ENCODE measurements at regions not wholly inside any gene's neighbourhood (a gene's known extent, or its start where the extent isn't known, plus 50 kb on each side); places are given as distances from the start of the nearest gene placed in this dataset.

DNA sequence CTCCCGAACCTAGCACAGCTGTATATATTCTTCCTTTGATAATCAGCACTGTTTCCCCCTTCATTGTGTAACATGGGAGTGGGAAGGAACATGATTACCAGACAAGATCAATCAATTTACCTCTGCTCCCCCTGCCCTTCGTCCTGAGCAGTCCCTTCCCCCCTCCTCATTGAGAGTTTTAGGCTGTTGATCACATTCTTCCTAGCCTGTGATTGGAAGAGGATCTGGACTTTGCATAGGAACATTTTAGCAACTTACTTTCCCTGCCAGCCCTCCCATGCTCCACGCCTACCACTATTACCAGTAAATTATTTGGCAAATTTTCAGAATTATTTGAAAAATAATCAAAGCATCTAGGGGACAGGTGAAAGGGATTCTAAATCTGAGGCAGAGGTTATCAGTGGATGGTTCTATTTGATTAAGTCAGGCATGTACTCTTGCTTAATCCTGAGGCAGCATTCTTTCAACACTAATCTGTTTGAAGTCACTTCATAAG is 62.7 kb upstream of the ABCD3 start:
- Histone ChIP-seq H4K20me1 (ENCODE audit: control insufficient read depth, insufficient read depth, low read depth, low read length) (no peaks in the 10 kb centered on the region), H3K79me2 (ENCODE audit: control insufficient read depth, low read length) (no peaks in the 10 kb centered on the region), H3K27ac (ENCODE audit: low read depth, low read length) (no peak overlapping the region), H3K9me2 (replicated peaks; ENCODE audit: control insufficient read depth, low read length) (no peaks in the 10 kb centered on the region), H3K4me1 (ENCODE audit: control insufficient read depth, low read length) (no peaks in the 10 kb centered on the region), H3K9me3 (ENCODE audit: control insufficient read depth, insufficient read depth, low read length) (no peaks in the 10 kb centered on the region), H3K4me2 (ENCODE audit: low read length) (no peak overlapping the region), H3F3A (ENCODE audit: control insufficient read depth, insufficient read depth) (no peaks in the 10 kb centered on the region), H3K36me3 (ENCODE audit: control insufficient read depth, low read length) (no peaks in the 10 kb centered on the region), H3K4me3 (ENCODE audit: low read length) (no peak overlapping the region), H3K27me3 (ENCODE audit: control insufficient read depth, low read length) (peaks cover 3% of the 10 kb centered on the region; the same call in 1 of the 2 replicates)
- TF ChIP-seq, protein P1, sequence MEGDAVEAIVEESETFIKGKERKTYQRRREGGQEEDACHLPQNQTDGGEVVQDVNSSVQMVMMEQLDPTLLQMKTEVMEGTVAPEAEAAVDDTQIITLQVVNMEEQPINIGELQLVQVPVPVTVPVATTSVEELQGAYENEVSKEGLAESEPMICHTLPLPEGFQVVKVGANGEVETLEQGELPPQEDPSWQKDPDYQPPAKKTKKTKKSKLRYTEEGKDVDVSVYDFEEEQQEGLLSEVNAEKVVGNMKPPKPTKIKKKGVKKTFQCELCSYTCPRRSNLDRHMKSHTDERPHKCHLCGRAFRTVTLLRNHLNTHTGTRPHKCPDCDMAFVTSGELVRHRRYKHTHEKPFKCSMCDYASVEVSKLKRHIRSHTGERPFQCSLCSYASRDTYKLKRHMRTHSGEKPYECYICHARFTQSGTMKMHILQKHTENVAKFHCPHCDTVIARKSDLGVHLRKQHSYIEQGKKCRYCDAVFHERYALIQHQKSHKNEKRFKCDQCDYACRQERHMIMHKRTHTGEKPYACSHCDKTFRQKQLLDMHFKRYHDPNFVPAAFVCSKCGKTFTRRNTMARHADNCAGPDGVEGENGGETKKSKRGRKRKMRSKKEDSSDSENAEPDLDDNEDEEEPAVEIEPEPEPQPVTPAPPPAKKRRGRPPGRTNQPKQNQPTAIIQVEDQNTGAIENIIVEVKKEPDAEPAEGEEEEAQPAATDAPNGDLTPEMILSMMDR (IDR thresholded peaks at IDR 0.05; ENCODE audit: low read depth, low read length, poor library complexity, severe bottlenecking), result no peak
- TF ChIP-seq EZH2phosphoT487 (IDR thresholded peaks at IDR 0.05; ENCODE audit: borderline replicate concordance, low read length), result no peak

DNA sequence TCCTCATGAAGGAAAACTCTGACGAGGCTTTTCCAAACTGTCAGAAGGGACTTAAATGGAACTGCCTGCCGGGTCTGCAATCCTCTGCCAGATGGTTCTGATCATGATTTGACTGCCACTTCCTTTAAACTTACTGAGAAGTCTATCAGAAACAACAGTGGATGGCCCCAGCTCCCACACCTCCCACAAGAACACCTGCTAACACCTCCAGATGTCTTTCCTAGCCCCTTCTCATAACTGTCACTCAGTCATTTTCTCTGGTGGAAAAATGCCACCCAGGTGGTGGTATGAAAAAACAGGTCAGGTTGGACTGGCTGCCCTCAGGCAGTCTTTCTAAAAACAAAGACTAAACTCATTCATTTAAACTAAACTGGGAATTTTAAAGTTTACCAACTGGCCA is 66.7 kb upstream of the ABCD3 start:
- Histone ChIP-seq H3K79me2 (ENCODE audit: control insufficient read depth, low read length) (no peaks in the 10 kb centered on the region), H3K9me3 (ENCODE audit: control insufficient read depth, insufficient read depth, low read length) (no peaks in the 10 kb centered on the region), H3K4me3 (ENCODE audit: low read length) (no peak overlapping the region), H3K36me3 (ENCODE audit: control insufficient read depth, low read length) (no peaks in the 10 kb centered on the region), H4K20me1 (ENCODE audit: control insufficient read depth, insufficient read depth, low read depth, low read length) (no peaks in the 10 kb centered on the region), H3K27me3 (ENCODE audit: control insufficient read depth, low read length) (no peaks in the 10 kb centered on the region), H3K4me2 (ENCODE audit: low read length) (no peak overlapping the region), H3K27ac (ENCODE audit: low read depth, low read length) (no peak overlapping the region), H3F3A (ENCODE audit: control insufficient read depth, insufficient read depth) (no peaks in the 10 kb centered on the region), H3K4me1 (ENCODE audit: control insufficient read depth, low read length) (no peaks in the 10 kb centered on the region), H3K9me2 (replicated peaks; ENCODE audit: control insufficient read depth, low read length) (no peaks in the 10 kb centered on the region)
- TF ChIP-seq, protein P1 (IDR thresholded peaks at IDR 0.05; ENCODE audit: low read depth, low read length, poor library complexity, severe bottlenecking), result no peak
- no peak for TF ChIP-seq EZH2phosphoT487 (IDR thresholded peaks at IDR 0.05; ENCODE audit: borderline replicate concordance, low read length)

DNA sequence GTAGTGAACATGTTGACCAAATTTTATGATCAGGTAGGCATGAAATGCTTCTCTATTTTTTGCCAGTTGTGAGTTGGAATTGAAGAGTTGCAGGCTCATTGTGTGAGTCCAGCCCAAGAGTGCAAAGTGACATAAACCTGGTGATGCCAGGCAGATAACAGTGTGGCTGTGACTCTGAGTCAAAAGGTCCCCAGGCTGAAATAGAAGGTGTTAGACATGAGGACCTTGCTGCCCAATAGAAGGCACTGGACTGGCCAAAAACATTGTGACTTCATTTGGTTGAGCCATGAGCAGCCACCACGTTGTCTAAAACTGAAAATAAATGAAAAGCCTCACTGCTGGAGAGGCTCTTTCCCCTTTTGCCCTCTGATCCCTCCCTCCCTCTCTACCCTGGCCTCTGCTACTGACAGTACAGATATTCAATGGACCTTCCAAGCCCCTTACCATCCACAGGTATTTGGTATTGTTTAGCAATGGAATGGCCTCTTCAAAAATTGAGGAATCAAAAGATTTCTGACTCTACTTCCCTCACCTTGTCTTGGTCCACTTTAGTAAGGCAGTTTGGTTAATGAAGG is 67.8 kb upstream of the ABCD3 start:
- H4K20me1 ChIP-seq (ENCODE audit: control insufficient read depth, insufficient read depth, low read depth, low read length), result no peaks in the 10 kb centered on the region
- no peaks in the 10 kb centered on the region for H3K4me1 ChIP-seq (ENCODE audit: control insufficient read depth, low read length)
- H3K27me3 ChIP-seq (ENCODE audit: control insufficient read depth, low read length), result no peaks in the 10 kb centered on the region
- no peaks in the 10 kb centered on the region for H3K36me3 ChIP-seq (ENCODE audit: control insufficient read depth, low read length)
- TF ChIP-seq EZH2phosphoT487 (IDR thresholded peaks at IDR 0.05; ENCODE audit: borderline replicate concordance, low read length), result no peak
- TF ChIP-seq, protein P1 (IDR thresholded peaks at IDR 0.05; ENCODE audit: low read depth, low read length, poor library complexity, severe bottlenecking), result no peak
- H3K27ac ChIP-seq (ENCODE audit: low read depth, low read length), result no peak overlapping the region
- H3F3A ChIP-seq (ENCODE audit: control insufficient read depth, insufficient read depth), result no peaks in the 10 kb centered on the region
- no peak overlapping the region for H3K4me2 ChIP-seq (ENCODE audit: low read length)
- no peak overlapping the region for H3K4me3 ChIP-seq (ENCODE audit: low read length)
- no peaks in the 10 kb centered on the region for H3K79me2 ChIP-seq (ENCODE audit: control insufficient read depth, low read length)
- H3K9me3 ChIP-seq (ENCODE audit: control insufficient read depth, insufficient read depth, low read length), result no peaks in the 10 kb centered on the region
- H3K9me2 ChIP-seq (replicated peaks; ENCODE audit: control insufficient read depth, low read length), result no peaks in the 10 kb centered on the region

Measured in DOHH2 (cell line).